Forelimb muscle (tissue), 1 donor: ENCODE measurements at regions not wholly inside any gene's neighbourhood (a gene's known extent, or its start where the extent isn't known, plus 50 kb on each side); places are given as distances from the start of the nearest gene placed in this dataset.
A peak's percentile ranks its signal among the peaks of the same experiment; 100 is the strongest.

Experiments
- DNase-seq: peaks from one replicate; pipeline ENCODE4 v3.0.0-alpha.2; 2013; ENCODE audit warnings: low read depth

DNA sequence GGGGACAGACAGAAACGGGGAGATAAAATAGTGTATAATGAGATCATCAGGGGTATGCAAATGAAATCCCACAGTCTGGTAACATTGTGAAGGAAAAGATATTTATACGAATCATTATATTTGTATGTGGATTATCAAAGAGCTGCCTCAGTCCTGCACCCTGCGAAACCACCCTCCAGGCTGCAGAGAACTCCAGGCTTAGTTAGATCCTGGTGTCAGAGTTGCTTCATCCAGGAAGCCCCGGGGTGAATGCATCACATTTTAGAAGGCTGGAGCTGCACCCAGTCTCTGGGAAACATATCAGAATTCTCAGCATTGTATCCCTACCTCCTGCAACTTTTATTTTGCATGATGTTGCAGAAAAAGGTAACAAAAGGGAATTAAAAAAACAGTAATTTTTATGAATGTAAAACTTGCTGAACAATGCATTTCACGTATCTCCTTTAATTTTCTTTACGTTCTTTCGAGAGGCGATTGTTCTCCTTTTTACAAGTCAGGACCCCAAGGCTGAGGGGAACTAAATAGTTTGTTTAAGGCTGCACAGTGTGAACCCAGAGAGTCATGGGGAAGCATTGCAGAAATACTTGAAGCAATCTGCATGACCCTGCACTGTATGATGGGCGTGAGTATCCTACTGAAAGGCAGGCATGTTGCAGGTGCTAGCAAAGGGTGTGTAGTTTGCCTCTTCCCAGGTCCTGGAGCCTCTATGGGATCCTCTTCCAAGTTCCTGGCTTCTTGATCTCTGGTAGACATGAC lies 299.5 kb upstream of the CLNK start:
- DNase-seq, result no peak

DNA sequence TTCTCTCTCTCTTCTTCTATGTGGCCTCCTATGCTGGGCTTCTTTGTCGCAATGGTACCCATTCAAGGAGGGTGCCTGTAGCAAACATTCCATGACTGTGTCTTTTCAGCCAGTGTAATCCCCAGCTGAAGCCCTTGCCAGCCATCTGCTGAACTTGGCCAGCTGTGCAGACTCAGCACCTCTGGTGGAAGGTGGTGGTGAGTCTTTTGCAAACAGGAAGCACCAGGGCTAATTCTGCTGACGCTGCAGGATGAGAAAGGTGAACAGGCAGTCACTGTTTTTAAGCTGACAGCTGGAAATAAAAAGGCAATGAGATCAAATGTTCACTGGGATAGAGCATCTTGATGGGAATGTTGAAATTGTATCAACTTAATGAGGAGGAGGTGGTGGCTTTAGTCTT lies 298.7 kb upstream of the CLNK start:
- DNase-seq, result no peak

DNA sequence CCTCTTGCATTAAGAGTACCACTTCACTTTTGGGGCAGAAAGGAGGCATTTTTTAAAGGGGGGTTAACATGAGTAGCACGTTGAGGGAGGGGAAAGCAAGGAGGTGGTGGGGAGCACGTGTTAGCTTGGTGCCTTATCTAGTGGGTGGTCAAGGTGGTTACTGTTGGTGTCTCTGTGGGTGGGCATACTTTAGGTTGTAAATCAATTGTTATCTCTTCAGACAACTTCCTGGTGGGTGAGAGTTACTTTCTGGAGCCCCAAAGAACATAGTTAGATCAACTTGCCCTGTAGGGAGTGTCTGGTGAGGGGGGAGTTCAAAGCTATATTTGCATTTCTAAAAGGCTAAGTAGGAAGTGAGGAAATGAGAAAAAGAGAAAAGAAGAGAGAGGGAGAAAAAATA lies 297.7 kb upstream of the CLNK start:
- DNase-seq, result no peak

DNA sequence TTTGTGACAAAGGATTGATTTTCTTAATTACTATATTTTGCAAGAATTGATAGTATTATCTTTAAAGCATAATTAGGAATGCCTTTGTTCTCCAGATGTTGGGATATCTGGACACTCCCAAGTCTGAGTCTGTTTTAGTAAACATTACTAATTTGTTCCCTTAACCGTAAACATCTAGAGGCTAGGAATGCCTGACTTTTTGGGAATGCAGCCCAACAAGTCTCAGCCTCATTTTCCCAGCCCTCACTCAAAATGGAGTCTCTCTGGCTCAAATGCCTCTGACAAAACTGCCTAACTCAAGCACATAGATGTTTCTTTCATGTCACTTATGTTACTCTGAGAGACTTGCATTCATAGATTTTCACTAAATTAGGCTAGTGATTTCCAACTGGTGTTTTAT lies 297.0 kb upstream of the CLNK start:
- DNase-seq, result no peak

DNA sequence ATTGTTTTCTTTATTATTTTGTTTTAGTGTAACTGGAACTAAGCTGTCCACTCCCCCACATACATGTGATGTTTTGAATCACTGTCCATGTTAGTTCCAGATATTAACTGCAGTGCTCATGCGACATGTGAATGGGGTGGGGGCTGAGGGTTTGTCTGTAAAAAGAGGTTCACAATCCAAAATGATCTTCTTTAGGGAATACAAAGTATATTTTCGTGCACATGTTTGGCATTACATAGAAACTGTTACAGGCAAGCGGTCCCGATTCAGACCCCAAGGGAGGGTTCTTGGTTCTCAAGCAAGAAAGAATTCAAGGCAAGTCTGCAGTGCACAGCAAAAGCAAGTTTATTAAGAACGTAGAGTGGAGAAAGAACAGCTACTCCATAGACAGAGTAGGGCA lies 296.5 kb upstream of the CLNK start:
- peak; percentile 34 for DNase-seq

DNA sequence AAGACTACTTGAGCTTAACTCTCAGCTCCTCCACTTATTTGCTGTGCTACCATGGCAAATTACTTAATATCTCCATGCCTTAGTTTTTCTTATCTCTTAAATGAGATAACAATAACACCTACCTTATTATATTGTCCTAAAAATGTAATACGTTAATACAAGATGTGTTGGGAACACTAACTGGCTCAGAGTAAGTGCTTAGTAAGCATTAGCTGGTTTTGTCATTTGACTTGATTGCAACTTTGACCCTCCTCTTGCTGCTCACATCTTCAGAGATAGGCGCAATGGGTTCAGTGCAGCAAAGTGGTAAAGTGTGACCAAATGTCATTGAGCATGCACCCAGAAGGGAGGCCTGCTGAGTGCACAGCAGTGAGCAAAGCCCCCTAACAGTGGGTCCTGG lies 294.5 kb upstream of the CLNK start:
- DNase-seq, result no peak

DNA sequence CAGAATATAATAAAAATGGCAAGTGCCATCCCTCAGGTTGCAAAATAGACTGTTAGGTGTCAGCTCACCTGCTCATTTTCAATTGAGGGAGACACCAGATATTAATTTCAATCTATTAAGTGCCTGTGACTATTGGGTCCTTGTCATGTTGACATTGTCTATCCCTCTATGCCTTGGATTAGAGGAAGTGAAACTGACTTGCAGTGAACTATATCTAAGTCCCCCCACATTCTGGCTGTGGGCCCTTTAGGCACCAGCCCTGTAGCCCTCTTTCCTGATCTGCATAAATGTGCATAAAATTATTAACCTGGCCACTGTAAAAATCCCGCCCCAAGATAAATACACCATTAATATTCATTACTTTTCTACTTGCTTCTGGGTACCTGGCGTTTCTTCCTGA lies 293.0 kb upstream of the CLNK start:
- no peak for DNase-seq

DNA sequence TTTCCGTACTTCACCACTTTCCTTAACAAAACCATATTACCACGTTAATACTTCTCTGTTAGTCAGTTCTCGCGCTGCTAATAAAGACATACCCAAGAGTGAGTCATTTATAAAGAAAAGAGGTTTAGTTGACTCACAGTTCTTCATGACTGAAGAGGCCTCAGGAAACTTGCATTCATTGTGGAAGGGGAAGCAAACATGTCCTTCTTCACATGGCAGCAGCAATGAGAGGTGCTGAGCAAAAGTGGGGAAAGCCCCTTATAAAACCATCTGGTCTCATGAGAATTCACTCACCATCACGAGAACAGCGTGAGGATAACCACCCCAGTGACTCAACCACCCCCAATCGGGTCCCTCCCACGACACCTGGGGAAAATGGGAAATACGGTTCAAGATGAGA lies 289.8 kb upstream of the CLNK start:
- DNase-seq, result no peak

DNA sequence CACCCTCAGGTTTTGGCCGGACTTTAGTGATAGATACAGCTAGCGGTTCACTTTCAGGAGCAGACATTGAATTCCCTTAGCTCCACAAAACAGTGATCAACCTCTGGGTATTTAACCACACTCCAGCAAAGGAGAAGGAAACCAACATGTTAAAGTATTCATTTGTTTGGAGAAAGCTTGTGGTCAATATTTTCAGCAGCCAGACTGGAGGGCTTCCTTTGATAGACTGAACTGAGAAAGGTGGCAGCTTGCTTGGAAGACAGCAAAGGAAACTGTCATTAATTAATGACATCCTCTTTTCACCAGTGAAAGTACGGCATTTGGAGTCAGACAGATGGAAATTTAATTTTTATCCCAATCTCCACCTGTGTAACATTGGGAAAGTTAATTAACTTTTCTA lies 289.1 kb upstream of the CLNK start:
- DNase-seq, result no peak

DNA sequence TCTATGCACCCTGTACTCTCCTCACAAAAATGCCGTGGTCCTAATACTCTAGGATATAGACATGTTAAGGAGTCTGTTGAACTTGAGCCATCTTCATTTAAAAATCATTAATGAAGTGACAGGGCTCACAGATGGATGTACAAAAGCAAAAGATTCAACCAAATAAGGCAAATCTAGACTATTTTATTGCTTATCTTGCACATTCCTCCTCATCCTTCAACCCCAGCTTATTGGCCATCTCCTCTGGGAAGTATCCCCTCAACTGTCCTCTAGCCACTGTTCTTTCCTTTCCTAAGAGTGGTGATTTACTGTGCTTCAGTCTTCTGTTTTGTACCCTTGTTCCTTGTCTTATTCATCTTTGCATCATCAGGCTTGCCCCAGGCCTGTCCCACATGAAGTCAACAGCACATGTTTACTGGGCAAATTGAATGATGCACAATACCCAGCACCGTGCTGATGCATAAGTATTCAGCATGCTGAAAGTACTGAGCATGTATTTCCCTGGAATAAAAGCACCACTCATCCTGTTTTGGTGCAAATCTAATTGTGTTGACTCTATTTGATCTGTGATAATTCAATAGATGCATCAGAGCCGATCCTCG lies 287.3 kb upstream of the CLNK start:
- no peak for DNase-seq

DNA sequence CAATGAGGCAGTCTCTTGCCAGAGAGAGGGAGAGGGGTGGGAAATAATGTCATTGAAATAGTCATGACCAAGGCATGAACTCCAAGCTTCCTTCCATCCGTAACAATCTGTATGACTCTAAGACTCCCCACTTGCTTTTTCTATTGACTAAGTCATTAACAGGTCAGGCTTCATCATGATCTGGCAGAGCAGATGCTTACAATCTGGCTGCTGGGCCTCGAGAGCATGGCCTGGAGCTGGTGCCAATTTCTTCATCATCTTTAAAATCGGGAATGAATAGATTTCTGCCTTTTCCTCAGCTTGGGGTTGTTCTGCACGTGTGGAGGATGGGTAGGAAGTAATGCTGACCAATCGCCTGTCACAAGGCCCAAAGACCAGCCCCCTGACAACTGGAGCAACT lies 280.6 kb upstream of the CLNK start:
- DNase-seq, result no peak

DNA sequence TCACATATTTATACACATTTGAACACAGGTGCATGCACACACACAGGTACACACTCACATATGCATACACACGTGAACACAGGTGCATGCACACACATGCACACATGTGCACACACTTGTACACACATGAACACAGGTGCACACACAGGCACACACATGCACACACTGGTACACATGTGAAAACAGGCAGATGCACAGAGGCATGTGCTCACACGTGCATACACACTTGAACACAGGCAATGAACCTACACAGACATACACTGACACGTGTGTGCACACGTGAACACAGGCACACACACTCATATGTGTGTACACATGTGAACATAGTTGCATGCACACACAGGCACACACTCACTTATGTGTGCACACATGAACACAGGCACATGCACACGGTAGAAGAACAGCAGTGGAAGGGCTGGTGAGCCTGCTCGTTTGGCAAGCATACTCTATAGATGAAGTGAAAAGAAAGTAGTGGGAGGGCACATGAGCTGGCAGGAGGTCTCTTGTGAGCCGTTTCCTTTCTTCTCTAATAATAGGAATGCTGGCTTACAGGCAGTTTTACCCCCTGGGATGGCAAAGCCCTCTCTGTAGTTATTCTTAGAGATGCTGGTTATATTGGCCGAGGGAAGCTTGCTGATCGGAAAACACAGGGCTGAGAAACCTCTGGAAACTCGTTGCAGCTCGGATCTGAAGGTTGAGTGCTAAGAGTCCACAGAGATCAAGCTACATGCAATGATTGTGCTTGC lies 279.6 kb upstream of the CLNK start:
- no peak for DNase-seq

DNA sequence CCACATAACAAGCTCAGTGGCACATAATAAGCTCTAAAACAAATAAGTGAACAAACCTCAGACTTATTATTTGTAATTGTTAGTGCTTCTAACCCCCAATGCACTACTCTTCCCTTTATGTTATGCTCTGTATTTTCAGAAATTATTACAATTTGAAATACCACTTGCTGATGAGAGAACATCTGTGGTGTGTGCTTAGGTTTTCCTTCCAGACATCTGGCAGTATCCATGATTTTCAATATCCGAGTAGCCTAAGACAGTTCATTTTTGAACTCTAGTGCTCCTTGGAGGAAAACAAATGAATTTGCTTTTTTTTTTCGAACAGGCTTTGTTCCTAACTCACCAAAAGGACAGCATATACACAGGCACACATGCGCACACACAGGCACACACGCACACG lies 278.7 kb upstream of the CLNK start:
- no peak for DNase-seq

DNA sequence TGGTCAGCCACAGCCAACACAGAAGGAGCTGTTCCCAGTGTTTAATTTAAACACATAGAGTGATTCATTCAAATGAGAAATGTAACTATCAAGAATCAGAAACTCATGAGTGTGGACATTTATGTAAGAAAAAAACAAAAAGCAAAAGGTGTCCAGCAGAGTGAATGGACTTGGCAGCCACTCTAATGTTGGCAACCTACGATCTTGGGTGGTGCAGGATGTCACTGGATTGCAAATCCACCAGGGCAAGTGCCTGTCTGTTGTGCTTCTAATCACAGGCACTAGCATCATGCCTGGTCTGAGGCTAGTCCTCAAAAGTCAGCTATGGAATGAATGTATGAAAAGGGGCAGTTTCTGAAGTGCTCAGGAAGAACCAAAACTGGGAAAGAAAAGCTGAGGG lies 277.7 kb upstream of the CLNK start:
- no peak for DNase-seq

DNA sequence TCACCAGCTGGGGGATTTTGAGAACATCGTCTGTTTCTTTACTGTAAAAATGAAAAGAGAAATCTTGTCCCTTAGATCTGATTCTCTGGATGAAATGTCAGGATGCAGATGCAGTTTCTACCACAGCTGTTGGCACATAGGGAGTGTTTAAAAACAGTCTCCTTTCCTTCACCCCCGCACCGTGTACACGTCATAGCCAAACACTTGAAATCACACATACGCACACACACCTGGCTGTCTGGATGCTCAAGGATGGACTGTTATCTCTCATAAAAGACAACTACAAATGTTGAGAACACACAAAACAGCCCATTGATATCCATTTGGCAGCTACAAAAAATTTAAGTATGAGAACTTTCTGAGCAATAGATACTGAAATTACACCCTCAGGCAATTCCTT lies 275.8 kb upstream of the CLNK start:
- no peak for DNase-seq

DNA sequence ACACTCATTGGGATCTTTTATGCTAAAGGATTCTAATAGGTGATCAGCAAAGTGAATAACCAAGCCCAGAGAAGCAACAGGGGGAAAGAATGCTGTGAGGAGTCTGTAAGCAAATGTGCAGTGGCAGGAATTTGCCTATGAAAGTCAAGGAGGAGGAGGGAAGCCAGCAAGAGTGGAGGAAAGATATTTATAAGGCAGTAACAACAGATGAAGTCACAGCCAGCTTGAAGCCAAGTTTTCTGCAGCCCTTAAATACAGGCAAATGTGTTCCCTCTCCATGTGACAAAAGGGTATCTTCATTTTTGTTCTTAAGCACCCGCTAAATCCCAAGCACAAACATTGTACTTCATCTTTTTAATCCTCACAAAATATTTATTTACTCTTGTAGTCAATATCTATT lies 275.0 kb upstream of the CLNK start:
- DNase-seq, result peak; percentile 39

DNA sequence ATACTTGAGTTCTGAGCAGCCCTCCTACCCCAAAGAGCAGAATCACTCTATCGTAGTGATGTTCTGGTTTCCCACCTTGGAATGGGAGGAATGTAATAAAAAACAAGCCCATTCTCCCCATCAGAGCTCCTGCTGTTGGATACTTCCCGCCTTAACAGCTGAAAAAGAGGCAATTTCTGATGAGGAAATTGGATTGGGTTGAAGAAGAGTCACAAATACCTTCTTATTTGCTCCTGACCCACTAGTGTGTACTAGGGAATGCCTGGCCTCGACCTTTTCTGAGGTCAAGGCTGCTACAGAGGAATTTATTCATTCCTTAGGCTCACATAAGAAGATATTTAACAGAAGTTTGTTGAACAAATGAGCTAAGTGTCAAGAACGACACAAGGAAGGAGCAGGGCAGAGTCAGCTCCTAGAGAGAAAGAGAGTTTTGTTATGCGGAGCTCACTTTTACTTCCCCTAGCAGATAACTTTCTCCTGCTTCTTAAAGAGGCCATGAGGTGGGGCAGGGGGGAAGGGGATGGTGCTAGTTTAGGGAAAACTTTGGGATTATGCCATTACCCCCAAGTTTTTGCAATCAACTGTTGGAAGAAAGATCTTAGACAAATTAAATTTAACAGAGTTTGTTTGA lies 273.8 kb upstream of the CLNK start:
- no peak for DNase-seq

DNA sequence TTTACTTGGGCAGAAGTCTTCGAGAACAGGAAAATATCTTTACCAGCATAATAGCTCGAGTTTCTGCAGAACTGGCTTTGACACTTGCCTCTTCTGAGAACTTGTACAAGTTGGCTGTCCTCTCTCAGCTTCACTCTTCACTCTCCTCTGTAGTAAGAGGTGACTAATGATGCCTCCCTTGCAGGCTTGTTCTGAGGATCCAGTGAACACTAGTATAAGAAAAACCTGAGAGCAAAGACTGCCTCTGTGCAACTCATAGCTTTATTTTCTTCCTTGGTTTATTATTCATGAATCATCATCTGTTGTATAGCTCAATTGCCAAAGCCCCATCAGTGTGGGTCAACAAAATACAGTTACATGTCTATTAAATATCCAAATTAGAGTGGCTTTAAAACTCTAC lies 266.7 kb upstream of the CLNK start:
- no peak for DNase-seq

DNA sequence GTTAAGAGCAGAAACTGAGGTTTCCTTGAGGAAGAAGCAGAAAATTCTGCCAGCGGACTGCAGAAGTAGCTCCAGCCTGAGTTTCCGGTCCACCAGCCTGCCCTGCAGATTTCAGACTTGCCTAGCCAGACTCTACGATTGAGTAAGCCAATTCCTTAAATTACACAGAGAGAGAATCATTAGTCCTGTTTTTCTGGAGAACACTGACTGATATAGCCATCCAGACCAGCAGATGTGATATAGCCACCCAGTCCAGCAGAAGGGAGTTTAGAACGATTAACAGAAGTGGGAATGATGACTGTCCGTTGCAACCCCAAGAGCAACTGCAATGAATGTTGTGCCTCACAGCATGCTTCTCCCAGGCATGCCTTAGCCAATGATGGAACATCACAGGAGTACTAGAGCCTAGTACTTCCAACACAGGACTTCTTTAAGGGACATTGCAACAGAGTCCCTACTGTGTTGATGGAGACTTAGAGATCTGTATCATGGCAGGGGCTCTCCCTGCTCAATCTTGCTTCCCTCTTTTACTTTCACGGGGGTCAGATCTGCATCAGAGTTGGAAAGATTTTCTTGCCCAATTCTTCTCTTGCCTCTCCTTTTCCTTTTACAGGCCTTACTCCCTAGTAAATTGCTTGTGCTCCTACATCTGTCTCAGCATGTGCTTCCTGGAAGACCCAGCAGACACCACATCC lies 264.6 kb upstream of the CLNK start:
- no peak for DNase-seq

DNA sequence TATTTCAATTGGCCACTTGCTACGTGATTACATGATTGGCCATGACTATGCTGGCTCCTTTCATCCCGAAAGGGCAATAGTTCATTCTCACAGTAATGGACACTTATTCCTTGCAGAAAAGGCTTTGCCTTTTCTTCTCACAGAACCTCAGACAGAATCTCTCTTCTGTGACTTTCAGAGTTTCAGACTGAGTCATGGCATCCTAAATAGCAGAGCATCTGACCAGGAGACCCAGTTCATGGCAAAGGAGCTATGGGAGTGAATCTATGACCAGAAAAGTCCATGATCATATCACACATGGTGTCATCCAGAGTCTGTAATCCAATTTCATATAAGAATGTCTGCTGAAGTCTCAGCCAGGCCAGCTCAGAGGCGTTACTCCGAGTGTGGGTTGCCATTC lies 263.3 kb upstream of the CLNK start:
- no peak for DNase-seq

DNA sequence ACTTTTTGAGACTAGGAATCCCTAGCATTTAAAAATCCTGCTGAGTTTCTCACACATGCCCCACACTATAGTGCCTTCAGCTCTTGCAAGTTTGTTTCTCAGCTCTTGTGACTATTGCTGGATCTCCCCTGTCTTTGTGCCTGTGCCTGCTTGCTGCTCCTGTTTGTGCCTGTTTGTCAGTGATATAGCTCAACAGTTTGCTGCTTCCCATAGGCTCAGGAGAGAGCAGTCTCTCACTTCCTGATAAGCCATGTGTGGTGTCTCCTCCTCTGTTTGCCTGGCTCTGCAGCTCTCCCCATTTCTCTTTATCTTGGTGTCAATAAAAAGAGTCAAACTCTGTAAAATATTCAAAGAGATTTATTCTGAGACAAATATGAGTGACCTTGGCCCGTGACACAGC lies 259.8 kb upstream of the CLNK start:
- DNase-seq, result no peak

DNA sequence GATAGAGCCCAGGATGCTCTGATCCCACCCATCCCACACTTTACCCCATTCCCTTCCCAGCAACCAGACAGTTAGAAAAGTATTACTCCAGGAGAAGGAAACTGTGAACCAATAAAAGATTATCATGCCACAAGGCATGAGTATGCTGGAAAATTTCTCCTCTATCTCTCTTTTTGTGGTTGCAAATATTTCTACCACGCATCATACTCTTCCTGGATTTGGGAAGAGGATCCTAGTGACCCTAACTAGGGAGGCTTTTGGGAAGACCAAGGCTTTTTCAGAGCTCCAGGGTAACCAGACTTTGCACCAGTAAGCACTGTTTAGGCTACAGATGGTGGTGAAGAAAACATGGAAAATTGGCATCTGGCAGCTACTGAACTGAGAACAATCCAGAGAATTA lies 257.6 kb upstream of the CLNK start:
- no peak for DNase-seq
